ENCODE measurements at regions not wholly inside any gene's neighbourhood (a gene's known extent, or its start where the extent isn't known, plus 50 kb on each side); places are given as distances from the start of the nearest gene placed in this dataset.

DNA sequence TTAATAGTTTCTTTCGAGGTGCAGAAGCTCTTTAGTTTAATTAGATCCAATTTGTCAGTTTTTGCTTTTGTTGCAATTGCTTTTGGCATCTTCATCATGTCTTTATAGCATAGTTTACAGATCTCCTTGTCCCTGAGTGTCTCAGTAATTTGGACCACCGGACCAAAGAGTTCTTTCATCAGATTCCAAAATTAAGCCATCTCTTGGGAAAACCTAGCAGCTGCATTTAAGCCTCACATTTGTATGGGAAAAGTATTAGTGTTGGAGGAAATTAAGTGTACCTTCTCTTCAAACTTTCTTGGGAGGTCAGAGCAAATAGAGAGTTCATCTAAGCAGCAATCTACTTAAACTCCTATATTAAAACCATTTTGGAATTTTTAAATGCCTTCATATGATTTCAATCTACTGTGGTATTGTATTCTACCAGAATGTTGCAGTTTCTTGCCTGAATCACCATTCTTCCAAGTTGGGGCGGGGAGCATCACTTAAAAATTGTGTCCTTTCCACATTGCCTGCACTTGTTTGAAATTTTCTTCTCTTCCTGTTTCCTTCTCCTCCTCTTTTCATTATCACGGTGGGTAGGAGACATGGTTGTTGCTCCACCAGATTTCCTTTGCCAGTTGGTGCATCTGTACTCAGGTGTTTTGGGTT lies 97.3 kb upstream of the DAB2 start:
- no peak for DNase-seq

- DNase-seq: no peak
These were observed 96.5 kb upstream of the DAB2 start for GRCh38 chr5:39521098-39521860.

DNA sequence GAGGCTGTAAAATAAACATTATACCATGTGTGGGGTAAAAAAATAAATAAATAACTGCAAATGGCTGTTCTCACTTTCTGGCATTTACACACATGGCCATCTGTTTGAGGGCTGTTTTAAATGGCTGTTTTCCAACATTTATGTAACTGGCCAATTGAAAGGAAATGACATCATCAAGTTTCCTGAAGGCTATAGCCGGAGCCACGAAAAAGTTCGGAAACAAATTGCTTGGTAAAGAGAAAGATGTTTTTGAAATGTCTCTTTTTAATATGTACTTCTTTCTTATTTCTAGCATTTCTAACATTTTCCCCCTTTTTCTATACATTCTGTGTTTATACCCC lies 95.4 kb upstream of the DAB2 start:
- no peak for DNase-seq

- no peak for DNase-seq
These were observed 94.9 kb upstream of the DAB2 start for GRCh38 chr5:39519566-39520231.

DNA sequence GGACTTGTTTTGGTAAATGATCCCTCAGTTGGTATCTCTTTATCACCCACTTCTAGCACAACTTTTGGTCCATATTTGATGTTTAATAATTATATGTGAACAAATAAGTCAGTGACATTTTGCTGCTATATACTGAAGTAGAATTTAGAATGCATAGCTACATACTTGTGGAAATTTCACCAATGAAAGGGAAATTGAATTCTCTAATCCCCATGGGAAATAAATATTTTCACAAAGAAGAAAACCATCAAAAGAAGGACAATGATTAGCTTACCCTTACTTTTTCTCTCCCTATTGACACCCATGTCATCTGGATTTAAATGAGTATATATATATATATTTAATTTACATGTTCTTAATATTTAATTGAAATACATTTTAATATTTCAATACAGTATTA lies 94.3 kb upstream of the DAB2 start:
- no peak for DNase-seq

- DNase-seq: no peak
These were observed 93.7 kb upstream of the DAB2 start for GRCh38 chr5:39518516-39518915.

GRCh38 chr5:39517800-39518199 lies 93.0 kb upstream of the DAB2 start:
- no peak for DNase-seq

- no peak for DNase-seq
These were observed 91.1 kb upstream of the DAB2 start for GRCh38 chr5:39515881-39516280.

- DNase-seq: no peak
These were observed 88.5 kb upstream of the DAB2 start for GRCh38 chr5:39513236-39513635.

DNA sequence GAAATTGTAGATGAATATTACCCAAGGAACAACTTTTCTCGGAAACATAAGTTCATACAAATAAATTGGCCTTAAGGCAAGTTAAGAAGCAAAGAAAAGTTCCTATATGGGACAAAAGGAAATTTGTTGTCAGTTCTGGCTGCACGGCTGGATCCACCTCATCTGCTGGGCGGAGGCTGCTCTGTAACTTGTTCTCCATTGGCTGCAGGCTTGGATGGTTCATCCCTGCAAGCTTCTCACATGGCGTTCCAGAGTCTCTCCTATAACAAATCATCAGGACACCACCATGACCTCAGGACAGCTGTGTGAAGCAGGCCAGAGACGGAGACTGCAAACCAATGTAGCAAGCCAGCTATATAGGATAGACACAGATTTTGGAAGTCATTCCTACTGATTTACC lies 81.4 kb upstream of the DAB2 start:
- no peak for DNase-seq

- DNase-seq: no peak
These were observed 81.0 kb upstream of the DAB2 start for GRCh38 chr5:39505791-39506190.

GRCh38 chr5:39505363-39505762 lies 80.6 kb upstream of the DAB2 start:
- no peak for DNase-seq

GRCh38 chr5:39503155-39503554 lies 78.4 kb upstream of the DAB2 start:
- DNase-seq: no peak

GRCh38 chr5:39502704-39503103 lies 77.9 kb upstream of the DAB2 start:
- no peak for DNase-seq

DNA sequence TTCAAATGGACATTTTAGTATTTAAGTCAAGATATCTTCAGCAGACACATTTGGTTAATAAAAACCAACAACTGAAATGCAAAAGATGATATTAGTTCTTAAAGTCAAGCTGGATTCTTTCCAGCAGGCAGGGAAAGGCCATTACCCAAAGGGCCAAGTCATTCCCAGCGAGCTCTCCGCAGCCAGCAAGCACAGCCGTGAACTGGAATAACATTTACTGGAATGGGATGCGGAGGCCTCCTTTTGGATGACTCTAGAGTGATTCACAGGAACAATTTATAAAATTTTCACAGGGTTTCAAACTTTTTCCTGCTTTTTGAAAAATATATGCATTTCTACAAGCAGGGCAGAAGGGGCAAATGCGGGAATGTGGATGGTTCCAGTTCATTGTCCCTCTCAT lies 76.6 kb upstream of the DAB2 start:
- DNase-seq: no peak

DNA sequence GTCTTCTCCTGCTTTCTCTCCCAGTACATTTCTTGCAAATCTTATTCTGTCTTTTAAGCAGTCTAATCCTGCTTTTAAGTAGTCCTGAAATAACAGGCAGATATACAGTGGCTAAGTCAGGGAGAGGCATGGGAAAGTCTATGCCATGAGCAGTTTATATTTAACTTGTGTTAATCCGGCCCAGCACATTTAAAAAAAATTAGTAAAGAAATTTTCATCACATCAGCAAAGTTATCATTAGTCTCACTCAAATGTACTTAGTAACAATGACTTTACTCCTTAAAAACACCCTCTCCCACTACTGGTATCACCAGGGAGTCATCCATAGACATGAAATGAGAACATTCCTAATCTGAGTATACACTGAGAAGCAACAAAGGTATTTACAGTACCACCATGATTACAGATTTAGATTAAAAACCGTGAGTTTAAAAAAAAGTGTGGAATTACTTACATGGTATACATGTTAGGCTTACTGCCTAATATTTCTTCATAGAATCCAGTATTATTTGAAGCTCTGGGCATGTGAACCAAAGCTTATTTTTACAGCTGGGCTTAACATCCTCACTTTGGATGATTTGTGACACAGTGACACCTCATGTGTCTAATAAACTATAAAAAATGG lies 75.9 kb upstream of the DAB2 start:
- DNase-seq: no peak

- no peak for DNase-seq
These were observed 73.6 kb upstream of the DAB2 start for GRCh38 chr5:39498278-39498952.

DNA sequence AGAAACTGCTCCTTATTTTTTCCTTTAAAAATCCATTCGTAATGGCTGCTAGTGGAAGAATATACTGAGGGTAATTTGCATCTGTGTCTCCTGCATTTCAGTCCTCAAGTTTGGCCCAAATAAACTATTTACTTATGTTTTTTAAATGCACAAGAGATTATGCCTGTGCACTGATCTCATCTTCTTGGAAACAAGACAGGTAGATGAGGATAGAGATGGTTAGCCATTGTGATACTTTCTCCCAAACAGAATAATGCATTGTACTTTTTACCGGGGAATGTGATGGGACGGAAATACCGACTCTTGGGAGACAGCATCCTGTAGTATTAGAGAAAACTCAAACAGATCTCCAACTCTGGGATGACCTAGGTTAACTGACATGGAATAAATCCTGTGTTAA lies 72.5 kb upstream of the DAB2 start:
- DNase-seq: no peak

DNA sequence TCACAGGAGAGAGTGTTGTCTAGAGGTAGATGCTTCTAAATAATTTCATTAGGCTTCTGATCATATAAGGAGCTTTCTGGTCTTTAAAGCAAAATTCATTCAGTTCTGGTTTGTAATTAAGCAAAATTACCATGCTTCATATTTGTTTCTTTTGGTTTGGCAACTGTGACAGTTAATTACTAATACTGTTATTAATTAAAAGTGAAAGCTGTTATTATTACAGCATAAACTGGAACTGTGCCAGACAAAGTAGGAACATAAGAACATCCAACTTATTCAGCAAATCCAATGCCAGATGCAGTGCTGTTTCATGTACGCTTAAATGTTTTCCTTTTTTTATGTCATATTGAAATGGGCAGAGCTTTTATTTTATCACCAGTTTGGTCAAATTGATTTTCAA lies 70.4 kb upstream of the DAB2 start:
- no peak for DNase-seq

GRCh38 chr5:39494534-39494933 lies 69.8 kb upstream of the DAB2 start:
- no peak for DNase-seq

- DNase-seq: no peak
These were observed 69.3 kb upstream of the DAB2 start for GRCh38 chr5:39494107-39494510.

DNA sequence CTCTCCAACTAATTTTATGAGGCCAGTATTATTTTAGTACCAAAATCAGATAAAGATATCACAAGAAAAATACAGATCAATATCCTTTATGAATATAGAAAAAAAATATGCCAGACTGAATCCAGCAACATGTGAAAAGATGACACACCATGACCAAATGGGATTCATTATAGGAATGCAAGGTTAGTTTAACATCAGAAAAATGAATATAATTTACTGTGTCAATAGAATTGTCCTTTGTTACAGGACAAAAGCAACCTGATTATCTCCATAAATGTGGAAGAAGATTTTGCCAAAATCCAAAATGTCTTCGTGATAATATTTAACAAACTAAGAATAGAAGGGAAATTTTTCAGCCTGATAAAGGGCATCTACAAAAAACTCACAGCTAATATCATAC lies 66.4 kb upstream of the DAB2 start:
- no peak for DNase-seq

- no peak for DNase-seq
These were observed 64.5 kb upstream of the DAB2 start for GRCh38 chr5:39489263-39489662.
